GM12878 (cell line): ENCODE measurements at regions not wholly inside any gene's neighbourhood (a gene's known extent, or its start where the extent isn't known, plus 50 kb on each side); places are given as distances from the start of the nearest gene placed in this dataset.

Source experiments
- ATAC-seq: fragments of 200-7000 bp; cut with Tn5 transposase; 3 replicates; pipeline ENCODE4 v1.9.1; 2020; ENCODE audit warnings: mild to moderate bottlenecking, moderate library complexity
- BruUV-seq: library from RNA; stranded (reverse); fragments of 400-500 nt; replicated peaks from 2 replicates; lab custom pipeline; 2021; lab: Mats Ljungman, UMichigan
- CTCF ChIA-PET: fragments of 300-600 bp; sonication (Branson Sonifier 250); formaldehyde crosslinking; extraction: SDS; loops from one replicate; lab custom pipeline; 2021; ENCODE audit warnings: inconsistent platforms; lab: Yijun Ruan, JAX
- POLR2A ChIA-PET: fragments of 350-600 bp; formaldehyde crosslinking; extraction: SDS; loops from one replicate; lab custom pipeline; 2021; ENCODE audit warnings: inconsistent platforms; lab: Charles Lee
- RAD21 ChIA-PET: fragments of 300-600 bp; sonication (Branson Sonifier 250); formaldehyde crosslinking; loops from one replicate; lab custom pipeline; 2023; ENCODE audit warnings: antibody characterized with exemption; ENCODE audit not compliant: unreplicated experiment; lab: Charles Lee
- SMC1A ChIA-PET: fragments of 300-600 bp; sonication (Branson Sonifier 250); formaldehyde crosslinking; loops from one replicate; lab custom pipeline; 2023; ENCODE audit not compliant: unreplicated experiment, uncharacterized antibody; lab: Charles Lee
- DNase-seq: peaks from one replicate; pipeline ENCODE4 v3.0.0-alpha.2; 2011; ENCODE audit warnings: low read depth, low spot score
- FAIRE-seq: peaks from 3 replicates; lab custom pipeline; 2011; peaks lifted over from hg19 to GRCh38; lab: Jason Lieb, UNC
- H2AFZ ChIP-seq: 2 replicates; pipeline ENCODE4 v1.6.0; 2011; ENCODE audit warnings: low read depth, low read length, control low read depth; ENCODE audit not compliant: control insufficient read depth
- H3K27ac ChIP-seq: 2 replicates; pipeline ENCODE4 v1.5.1; 2011; ENCODE audit warnings: control low read depth; ENCODE audit not compliant: control insufficient read depth, insufficient read depth
- H3K27me3 ChIP-seq, 2 experiments: replicated peaks in 1 of 2; 2 replicates each; pipeline versions ENCODE4 v1.6.0 to v1.6.1; 2011; ENCODE audit warnings: low read length in 1 of 2; ENCODE audit not compliant: control insufficient read depth in 2 of 2, insufficient read depth in 2 of 2
- H3K36me3 ChIP-seq, 2 experiments: 2 replicates each; pipeline ENCODE4 v1.5.1; 2011; ENCODE audit warnings: low read length in 1 of 2; ENCODE audit not compliant: control insufficient read depth in 2 of 2, insufficient read depth in 2 of 2
- H3K4me1 ChIP-seq: 2 replicates; pipeline ENCODE4 v1.6.1; 2011; ENCODE audit warnings: mild to moderate bottlenecking, low read length, moderate library complexity, mixed read lengths; ENCODE audit not compliant: control insufficient read depth, insufficient read depth
- H3K4me2 ChIP-seq: 2 replicates; pipeline ENCODE4 v1.6.0; 2011; ENCODE audit warnings: control low read depth; ENCODE audit not compliant: control insufficient read depth, insufficient read depth
- H3K4me3 ChIP-seq: fragments of 200-600 bp; sonication (generic); 2 replicates; pipeline ENCODE4 v1.5.1; 2016
- H3K79me2 ChIP-seq: 2 replicates; pipeline ENCODE4 v1.6.0; 2011; ENCODE audit warnings: low read length; ENCODE audit not compliant: control insufficient read depth, insufficient read depth
- H3K9ac ChIP-seq: 2 replicates; pipeline ENCODE4 v1.8.0; 2011; ENCODE audit warnings: low read length, control low read depth, mixed read lengths; ENCODE audit not compliant: control insufficient read depth, insufficient read depth
- H3K9me3 ChIP-seq: replicated peaks from 3 replicates; pipeline ENCODE4 v1.5.1; 2011; ENCODE audit warnings: mild to moderate bottlenecking, low read length; ENCODE audit not compliant: control insufficient read depth, insufficient read depth
- H4K20me1 ChIP-seq: 2 replicates; pipeline ENCODE4 v1.6.0; 2011; ENCODE audit not compliant: control insufficient read depth, insufficient read depth
- BCL11A ChIP-seq: IDR thresholded peaks from 2 replicates; pipeline ENCODE4 v1.6.1; 2011; ENCODE audit warnings: low read depth, low read length
- CBX3 ChIP-seq: fragments of 200-600 bp; sonication (generic); IDR thresholded peaks from 2 replicates; pipeline ENCODE4 v1.6.1; 2016; ENCODE audit warnings: low read depth, borderline replicate concordance
- CBX5 ChIP-seq: sonication (generic); IDR thresholded peaks from 2 replicates; pipeline ENCODE4 v1.6.1; 2016; ENCODE audit warnings: low read depth, moderate library complexity, mild to moderate bottlenecking, inconsistent platforms
- DPF2 ChIP-seq: fragments of 450-650 bp; IDR thresholded peaks from 2 replicates; pipeline ENCODE4 v1.6.1; 2017; ENCODE audit warnings: mild to moderate bottlenecking
- ELK1 ChIP-seq: IDR thresholded peaks from 2 replicates; pipeline ENCODE4 v1.6.1; 2012; ENCODE audit warnings: low read depth, low read length, improper control_type of control experiment
- HDAC6 ChIP-seq: fragments of 200-600 bp; sonication (generic); IDR thresholded peaks from one replicate; pipeline ENCODE4 v1.8.0; 2017; ENCODE audit warnings: antibody characterized with exemption; ENCODE audit not compliant: unreplicated experiment
- KAT2A ChIP-seq: conservative IDR thresholded peaks from 2 replicates; pipeline ENCODE4 v1.6.1; 2011; ENCODE audit warnings: low read depth, low read length; ENCODE audit not compliant: control insufficient read depth
- NR2C1 ChIP-seq: fragments of 450-650 bp; IDR thresholded peaks from 2 replicates; pipeline ENCODE4 v1.6.1; 2017; ENCODE audit warnings: antibody characterized with exemption, mild to moderate bottlenecking, moderate library complexity
- NR2F1 ChIP-seq: fragments of 450-650 bp; conservative IDR thresholded peaks from 2 replicates; pipeline ENCODE4 v1.6.1; 2017; ENCODE audit warnings: mild to moderate bottlenecking
- PAX5 ChIP-seq: IDR thresholded peaks from 2 replicates; pipeline ENCODE4 v1.6.1; 2011; ENCODE audit warnings: low read depth, low read length, borderline replicate concordance
- POU2F2 ChIP-seq: IDR thresholded peaks from 3 replicates; pipeline ENCODE4 v1.6.1; 2011; ENCODE audit warnings: low read depth, mild to moderate bottlenecking, low read length, borderline replicate concordance
- RAD51 ChIP-seq: fragments of 450-650 bp; IDR thresholded peaks from 2 replicates; pipeline ENCODE4 v1.6.1; 2016; ENCODE audit warnings: moderate library complexity, mild to moderate bottlenecking, inconsistent platforms
- SP1 ChIP-seq: IDR thresholded peaks from one replicate; pipeline ENCODE4 v1.6.1; 2011; ENCODE audit warnings: low read depth, low read length
- SPI1 ChIP-seq: IDR thresholded peaks from 2 replicates; pipeline ENCODE4 v1.6.1; 2011; ENCODE audit warnings: low read depth, mild to moderate bottlenecking, low read length, moderate library complexity, borderline replicate concordance; ENCODE audit not compliant: insufficient read depth
- SREBF1 ChIP-seq: IDR thresholded peaks from 2 replicates; pipeline ENCODE4 v1.6.1; 2012; ENCODE audit warnings: mild to moderate bottlenecking, low read length
- SRF ChIP-seq, 2 experiments: IDR thresholded peaks; 2 replicates each; pipeline ENCODE4 v1.6.1; 2011; ENCODE audit warnings: low read depth in 2 of 2, low read length in 2 of 2, mild to moderate bottlenecking in 1 of 2, moderate library complexity in 1 of 2
- STAT1 ChIP-seq: fragments of 450-650 bp; conservative IDR thresholded peaks from 2 replicates; pipeline ENCODE4 v1.6.1; 2014; ENCODE audit warnings: antibody characterized with exemption, mild to moderate bottlenecking
- TBL1XR1 ChIP-seq: IDR thresholded peaks from 2 replicates; pipeline ENCODE4 v1.6.1; 2012; ENCODE audit warnings: low read depth, low read length, improper control_type of control experiment
- ZNF24 ChIP-seq: fragments of 450-650 bp; IDR thresholded peaks from 2 replicates; pipeline ENCODE4 v1.6.1; 2017; ENCODE audit warnings: antibody characterized with exemption, mild to moderate bottlenecking
- ZNF384 ChIP-seq: IDR thresholded peaks from 2 replicates; pipeline ENCODE4 v1.6.1; 2012; ENCODE audit warnings: low read depth, mild to moderate bottlenecking, low read length, improper control_type of control experiment, borderline replicate concordance
- WGBS: methylation state at CpG from one replicate; pipeline ENCODE4 v1.1.6; 2016; ENCODE audit warnings: low lambda C conversion rate; ENCODE audit not compliant: insufficient replicate concordance, insufficient coverage; ENCODE audit errors: missing lambda C conversion rate; 5-methylcytosine and 5-hydroxymethylcytosine counted together
- in situ Hi-C: fragments of 300-500 bp; cut with MboI; formaldehyde crosslinking; loops from 9 replicates; pipeline ENCODE4 v1.14.3; 2018; ENCODE audit warnings: mixed read lengths
- intact Hi-C: fragments of 100-400 bp; cut with micrococcal nuclease; formaldehyde crosslinking; loops from one replicate; pipeline ENCODE4 v1.14.2; 2022; ENCODE audit not compliant: unreplicated experiment
- TF ChIP-seq, protein P1 (sequence below): IDR thresholded peaks from 2 replicates; pipeline ENCODE4 v1.6.1; 2011; ENCODE audit warnings: low read depth, mild to moderate bottlenecking, low read length, moderate library complexity, borderline replicate concordance; ENCODE audit errors: extremely low read depth

GRCh38 chrY:7712289-7712688 lies 800.7 kb upstream of the AMELY start:
- DNase-seq (no peak), ATAC-seq (no peak), FAIRE-seq (no peak)
- ChIA-PET POLR2A (no interaction called here), SMC1A (no interaction called here), CTCF (no interaction called here), RAD21 (no interaction called here)
- Histone ChIP-seq H4K20me1 (no peaks in the 10 kb centered on the region), H3K36me3 (no peaks in the 10 kb centered on the region), H3K27me3 (no peaks in the 10 kb centered on the region), H3K4me1 (no peaks in the 10 kb centered on the region), H3K27ac (no peak overlapping the region), H3K9ac (no peak overlapping the region), H3K79me2 (no peaks in the 10 kb centered on the region), H3K9me3 (no peaks in the 10 kb centered on the region), H3K4me2 (no peak overlapping the region), H2AFZ (no peak overlapping the region), H3K4me3 (no peak overlapping the region)
- TF ChIP-seq SP1 (no peak), POU2F2 (no peak), NR2F1 (no peak), ZNF384 (no peak), NR2C1 (no peak), SRF (IDR thresholded peaks at IDR 0.05; ENCODE audit: low read depth in 2 of 2, low read length in 2 of 2) (no peak), KAT2A (no peak), CBX5 (no peak)
- BruUV-seq: no TSS peak
- intact Hi-C loops (no loop called here), in situ Hi-C loops (no loop called here)
- no CpG with 5 or more reads among the region's 3 CpGs for WGBS

DNA sequence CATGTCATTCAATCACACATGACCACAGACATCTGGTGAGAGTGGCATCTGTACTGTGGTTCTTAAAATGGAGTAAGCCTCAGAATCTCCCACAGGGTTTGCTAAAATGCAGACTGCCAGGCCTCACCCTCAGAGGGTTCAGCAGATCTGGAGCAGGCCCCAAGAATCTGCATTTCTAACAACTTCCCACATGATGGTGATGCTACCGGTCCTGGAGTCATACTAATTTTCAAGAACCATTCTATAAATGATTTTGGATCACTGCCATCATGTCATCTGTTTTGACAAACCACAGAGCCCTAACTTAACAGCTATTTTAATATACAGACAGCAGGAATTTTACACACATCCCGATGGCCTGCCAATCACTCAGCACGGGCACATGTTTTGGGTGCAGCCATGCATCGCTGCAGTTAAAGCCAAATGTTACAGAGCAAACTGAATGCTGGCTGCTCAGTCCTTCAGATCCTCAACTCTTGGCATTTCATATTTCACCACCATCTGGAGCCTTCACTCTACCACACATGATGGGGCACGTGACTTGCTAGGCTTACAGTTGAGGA lies 792.1 kb upstream of the AMELY start:
- FAIRE-seq: no peak
- TF ChIP-seq ZNF24 (no peak), PAX5 (no peak), CBX3 (no peak), SPI1 (no peak), STAT1 (no peak), SREBF1 (no peak), HDAC6 (no peak), BCL11A (no peak), RAD51 (no peak), TBL1XR1 (no peak), DPF2 (no peak), ELK1 (no peak)
- TF ChIP-seq, protein P1, sequence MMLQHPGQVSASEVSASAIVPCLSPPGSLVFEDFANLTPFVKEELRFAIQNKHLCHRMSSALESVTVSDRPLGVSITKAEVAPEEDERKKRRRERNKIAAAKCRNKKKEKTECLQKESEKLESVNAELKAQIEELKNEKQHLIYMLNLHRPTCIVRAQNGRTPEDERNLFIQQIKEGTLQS: no peak

More for the DNA sequence above, 792.1 kb upstream of the AMELY start:
- WGBS: no CpG with 5 or more reads among the region's 5 CpGs
- Histone ChIP-seq H2AFZ (no peak overlapping the region), H3K36me3 (no peaks in the 10 kb centered on the region), H3K4me2 (no peak overlapping the region), H3K27me3 (no peaks in the 10 kb centered on the region), H3K9me3 (no peaks in the 10 kb centered on the region), H3K9ac (no peak overlapping the region), H3K4me3 (no peak overlapping the region), H3K79me2 (no peaks in the 10 kb centered on the region), H3K4me1 (no peaks in the 10 kb centered on the region), H3K27ac (no peak overlapping the region), H4K20me1 (no peaks in the 10 kb centered on the region)
- DNase-seq: no peak
- intact Hi-C loops: no loop called here
- no TSS peak for BruUV-seq
- ChIA-PET SMC1A (no interaction called here), POLR2A (no interaction called here), CTCF (no interaction called here), RAD21 (no interaction called here)
- in situ Hi-C loops: no loop called here
- no peak for ATAC-seq
